Activated B cell treated with CpG ODN at 0.5 μM for 24 hours (primary cell): ENCODE measurements at regions not wholly inside any gene's neighbourhood (a gene's known extent, or its start where the extent isn't known, plus 50 kb on each side); places are given as distances from the start of the nearest gene placed in this dataset.
"Not testable (repeated sequence)": the region's sequence is repeated elsewhere in the genome, so short reads cannot be mapped to it uniquely, and the experiment has no call there.

Experiments
- ATAC-seq: fragments of 200-7000 bp; cut with Tn5 transposase; one replicate; pipeline ENCODE4 v1.10.0; 2021; ENCODE audit warnings: low read depth, mild to moderate bottlenecking, moderate library complexity
- CTCF ChIA-PET: fragments of 350-600 bp; sonication (Branson Sonifier 250); formaldehyde crosslinking; loops from one replicate; lab custom pipeline; 2021; ENCODE audit warnings: antibody characterized with exemption; lab: Charles Lee
- POLR2A ChIA-PET: fragments of 350-600 bp; sonication (Branson Sonifier 250); formaldehyde crosslinking; loops from one replicate; lab custom pipeline; 2021; ENCODE audit warnings: antibody characterized with exemption; lab: Charles Lee
- DNase-seq: peaks from one replicate; pipeline ENCODE4 v3.0.0; 2022
- H3K27ac Mint-ChIP-seq: one replicate; pipeline ENCODE4 v1.8.0; 2020; ENCODE audit warnings: mixed read lengths
- H3K27me3 Mint-ChIP-seq: one replicate; pipeline ENCODE4 v1.8.0; 2021; ENCODE audit warnings: mixed read lengths
- H3K36me3 Mint-ChIP-seq: one replicate; pipeline ENCODE4 v1.8.0; 2021; ENCODE audit warnings: low read depth, mixed read lengths
- H3K4me1 Mint-ChIP-seq: one replicate; pipeline ENCODE4 v1.8.0; 2021; ENCODE audit warnings: mixed read lengths
- H3K4me3 Mint-ChIP-seq: one replicate; pipeline ENCODE4 v1.8.0; 2020; ENCODE audit warnings: mild to moderate bottlenecking, mixed read lengths
- H3K9me3 Mint-ChIP-seq: one replicate; pipeline ENCODE4 v1.8.0; 2020; ENCODE audit warnings: mixed read lengths
- CTCF ChIP-seq: fragments of 200-600 bp; IDR thresholded peaks from one replicate; pipeline ENCODE4 v1.8.0; 2022; ENCODE audit warnings: antibody characterized with exemption, mild to moderate bottlenecking
- intact Hi-C: fragments of 100-400 bp; cut with micrococcal nuclease; formaldehyde crosslinking; loops from one replicate; pipeline ENCODE4 v1.15.1; 2024

GRCh38 chr5:23895614-23896013 is 388.2 kb downstream of the PRDM9 start:
- CTCF ChIA-PET: no interaction called here
- H3K9me3 Mint-ChIP-seq: peaks cover 6% of the 10 kb centered on the region
- DNase-seq (no peak), ATAC-seq (no peak)
- intact Hi-C loops: no loop called here
- H3K36me3 Mint-ChIP-seq: no peaks in the 10 kb centered on the region
- no peaks in the 10 kb centered on the region for H3K27me3 Mint-ChIP-seq
- H3K27ac Mint-ChIP-seq: no peak overlapping the region
- H3K4me3 Mint-ChIP-seq: no peak overlapping the region
- POLR2A ChIA-PET: no interaction called here
- TF ChIP-seq CTCF: no peak
- H3K4me1 Mint-ChIP-seq: no peaks in the 10 kb centered on the region

GRCh38 chr5:23930985-23931384 is 423.6 kb downstream of the PRDM9 start:
- POLR2A ChIA-PET: no interaction called here
- H3K27me3 Mint-ChIP-seq: no peaks in the 10 kb centered on the region
- no peaks in the 10 kb centered on the region for H3K36me3 Mint-ChIP-seq
- ATAC-seq: no peak
- CTCF ChIA-PET: no interaction called here
- TF ChIP-seq CTCF: no peak
- H3K27ac Mint-ChIP-seq: no peak overlapping the region
- no peak overlapping the region for H3K4me3 Mint-ChIP-seq
- H3K4me1 Mint-ChIP-seq: no peaks in the 10 kb centered on the region
- intact Hi-C loops: no loop called here
- DNase-seq: no peak
- peaks cover 13% of the 10 kb centered on the region for H3K9me3 Mint-ChIP-seq

GRCh38 chr5:23951261-23951928 is 444.0 kb downstream of the PRDM9 start:
- POLR2A ChIA-PET, CTCF ChIA-PET, DNase-seq, H3K4me3 Mint-ChIP-seq, H3K27ac Mint-ChIP-seq, intact Hi-C loops, H3K4me1 Mint-ChIP-seq, H3K27me3 Mint-ChIP-seq, ATAC-seq, H3K36me3 Mint-ChIP-seq: not testable (repeated sequence)
- peaks cover 20% of the 10 kb centered on the region for H3K9me3 Mint-ChIP-seq

GRCh38 chr5:23963449-23963848 is 456.0 kb downstream of the PRDM9 start:
- Mint-ChIP-seq H3K27me3 (no peaks in the 10 kb centered on the region), H3K4me3 (no peak overlapping the region), H3K27ac (no peak overlapping the region), H3K36me3 (no peaks in the 10 kb centered on the region), H3K9me3 (peaks cover 8% of the 10 kb centered on the region), H3K4me1 (no peaks in the 10 kb centered on the region)
- ATAC-seq (no peak), DNase-seq (no peak)
- POLR2A ChIA-PET: no interaction called here
- intact Hi-C loops: no loop called here
- CTCF ChIA-PET: no interaction called here
- TF ChIP-seq CTCF: no peak

- intact Hi-C loops: no loop called here
- CTCF ChIA-PET: no interaction called here
- DNase-seq: no peak
- POLR2A ChIA-PET: no interaction called here
- H3K4me1 Mint-ChIP-seq: no peaks in the 10 kb centered on the region
- H3K4me3 Mint-ChIP-seq: no peak overlapping the region
- no peaks in the 10 kb centered on the region for H3K36me3 Mint-ChIP-seq
- no peak for ATAC-seq
- no peaks in the 10 kb centered on the region for H3K27me3 Mint-ChIP-seq
- H3K9me3 Mint-ChIP-seq: peaks cover 31% of the 10 kb centered on the region
- H3K27ac Mint-ChIP-seq: no peak overlapping the region
- TF ChIP-seq CTCF: no peak
Observed at GRCh38 chr5:23977365-23977764, 470.0 kb downstream of the PRDM9 start.

- Mint-ChIP-seq H3K4me1 (no peaks in the 10 kb centered on the region), H3K4me3 (no peak overlapping the region), H3K9me3 (peaks cover 31% of the 10 kb centered on the region), H3K36me3 (no peaks in the 10 kb centered on the region), H3K27me3 (no peaks in the 10 kb centered on the region), H3K27ac (no peak overlapping the region)
- DNase-seq: no peak
- no peak for TF ChIP-seq CTCF
- intact Hi-C loops: no loop called here
- ChIA-PET CTCF (no interaction called here), POLR2A (no interaction called here)
- ATAC-seq: no peak
Observed at GRCh38 chr5:23977997-23978396, 470.6 kb downstream of the PRDM9 start.
